ENCODE measurements at regions not wholly inside any gene's neighbourhood (a gene's known extent, or its start where the extent isn't known, plus 50 kb on each side); places are given as distances from the start of the nearest gene placed in this dataset.

- Histone ChIP-seq H3K27ac (ENCODE audit: low read depth, low read length) (no peak overlapping the region), H3K27me3 (ENCODE audit: control insufficient read depth, insufficient read depth, low read length, poor library complexity, severe bottlenecking) (no peaks in the 10 kb centered on the region), H3K9me3 (ENCODE audit: control insufficient read depth, low read length) (no peaks in the 10 kb centered on the region), H3K36me3 (ENCODE audit: control insufficient read depth, insufficient read depth, low read length) (no peaks in the 10 kb centered on the region), H3K4me1 (ENCODE audit: control insufficient read depth, insufficient read depth, low read length) (peaks cover 11% of the 10 kb centered on the region), H3K4me3 (ENCODE audit: low read length) (no peak overlapping the region), H3K9ac (ENCODE audit: extremely low read depth, low read length, poor library complexity, severe bottlenecking) (no peak overlapping the region)
- no peak for DNase-seq
- H3K4me3 Mint-ChIP-seq: no peak overlapping the region
- no peaks in the 10 kb centered on the region for H3K27me3 Mint-ChIP-seq (ENCODE audit: insufficient read depth)
- H3K36me3 Mint-ChIP-seq (ENCODE audit: low read depth): no peaks in the 10 kb centered on the region
- H3K4me1 Mint-ChIP-seq: peaks cover 30% of the 10 kb centered on the region
- no peak overlapping the region for H3K27ac Mint-ChIP-seq
- H3K9me3 Mint-ChIP-seq: no peaks in the 10 kb centered on the region
- TF ChIP-seq CTCF (conservative IDR thresholded peaks at IDR 0.05): no peak
Observed at GRCh38 chr2:134164306-134164705, 89.6 kb upstream of the MGAT5 start.

GRCh38 chr2:134167015-134167414, 86.9 kb upstream of the MGAT5 start:
- Mint-ChIP-seq H3K4me3 (no peak overlapping the region), H3K27ac (no peak overlapping the region), H3K9me3 (no peaks in the 10 kb centered on the region), H3K4me1 (peaks cover 12% of the 10 kb centered on the region), H3K27me3 (ENCODE audit: insufficient read depth) (no peaks in the 10 kb centered on the region), H3K36me3 (ENCODE audit: low read depth) (peaks cover 4% of the 10 kb centered on the region)
- no peaks in the 10 kb centered on the region for H3K27me3 ChIP-seq (ENCODE audit: control insufficient read depth, insufficient read depth, low read length, poor library complexity, severe bottlenecking)
- H3K9ac ChIP-seq (ENCODE audit: extremely low read depth, low read length, poor library complexity, severe bottlenecking): no peak overlapping the region
- H3K36me3 ChIP-seq (ENCODE audit: control insufficient read depth, insufficient read depth, low read length): no peaks in the 10 kb centered on the region
- TF ChIP-seq CTCF (conservative IDR thresholded peaks at IDR 0.05): no peak
- H3K27ac ChIP-seq (ENCODE audit: low read depth, low read length): no peak overlapping the region
- no peak for DNase-seq
- no peaks in the 10 kb centered on the region for H3K9me3 ChIP-seq (ENCODE audit: control insufficient read depth, low read length)
- H3K4me3 ChIP-seq (ENCODE audit: low read length): no peak overlapping the region
- H3K4me1 ChIP-seq (ENCODE audit: control insufficient read depth, insufficient read depth, low read length): no peaks in the 10 kb centered on the region
- WGBS, 2 experiments (ENCODE audit: insufficient coverage in 1 of 2, insufficient read length in 1 of 2): 95 to 100% methylated on average over 1 to 3 of the region's 3 CpGs

- Mint-ChIP-seq H3K27me3 (ENCODE audit: insufficient read depth) (no peaks in the 10 kb centered on the region), H3K36me3 (ENCODE audit: low read depth) (peaks cover 4% of the 10 kb centered on the region), H3K4me3 (no peak overlapping the region), H3K9me3 (no peaks in the 10 kb centered on the region), H3K27ac (no peak overlapping the region), H3K4me1 (peaks cover 8% of the 10 kb centered on the region)
- TF ChIP-seq CTCF (conservative IDR thresholded peaks at IDR 0.05): no peak
- Histone ChIP-seq H3K27me3 (ENCODE audit: control insufficient read depth, insufficient read depth, low read length, poor library complexity, severe bottlenecking) (no peaks in the 10 kb centered on the region), H3K4me1 (ENCODE audit: control insufficient read depth, insufficient read depth, low read length) (no peaks in the 10 kb centered on the region), H3K36me3 (ENCODE audit: control insufficient read depth, insufficient read depth, low read length) (no peaks in the 10 kb centered on the region), H3K9me3 (ENCODE audit: control insufficient read depth, low read length) (no peaks in the 10 kb centered on the region), H3K4me3 (ENCODE audit: low read length) (no peak overlapping the region), H3K9ac (ENCODE audit: extremely low read depth, low read length, poor library complexity, severe bottlenecking) (no peak overlapping the region), H3K27ac (ENCODE audit: low read depth, low read length) (no peak overlapping the region)
- DNase-seq: no peak
- 90% methylated on average over 2 of the region's 3 CpGs; no CpG with 5 or more reads in 1 of the 2 experiments for WGBS, 2 experiments (ENCODE audit: insufficient coverage in 1 of 2, insufficient read length in 1 of 2)
Observed at GRCh38 chr2:134169788-134170187, 84.1 kb upstream of the MGAT5 start.
